Neural progenitor cell (in vitro differentiated cells): ENCODE measurements at regions not wholly inside any gene's neighbourhood (a gene's known extent, or its start where the extent isn't known, plus 50 kb on each side); places are given as distances from the start of the nearest gene placed in this dataset.
"Not testable (repeated sequence)": the region's sequence is repeated elsewhere in the genome, so short reads cannot be mapped to it uniquely, and the experiment has no call there.

Experiments used
- DNase-seq: peaks from one replicate; pipeline ENCODE4 v3.0.0-alpha.2; 2016; ENCODE audit warnings: low spot score
- H2AFZ ChIP-seq: fragments of 200-600 bp; sonication (generic); replicated peaks from 2 replicates; pipeline ENCODE4 v1.6.1; 2016; ENCODE audit warnings: antibody characterized with exemption
- H3F3A ChIP-seq: fragments of 200-600 bp; sonication (generic); 2 replicates; pipeline ENCODE4 v1.6.1; 2016; ENCODE audit warnings: antibody characterized with exemption, low read depth
- H3K27ac ChIP-seq: fragments of 200-600 bp; sonication (generic); 2 replicates; pipeline ENCODE4 v1.5.1; 2016; ENCODE audit warnings: mild to moderate bottlenecking
- H3K27me3 ChIP-seq: fragments of 200-600 bp; sonication (generic); 2 replicates; pipeline ENCODE4 v1.6.1; 2016; ENCODE audit warnings: mild to moderate bottlenecking, moderate library complexity
- H3K36me3 ChIP-seq: fragments of 200-600 bp; sonication (generic); 2 replicates; pipeline ENCODE4 v1.5.1; 2016
- H3K4me1 ChIP-seq: fragments of 200-600 bp; sonication (generic); 2 replicates; pipeline ENCODE4 v1.6.1; 2016; ENCODE audit warnings: mixed run types
- H3K4me2 ChIP-seq: fragments of 200-600 bp; sonication (generic); 2 replicates; pipeline ENCODE4 v1.6.1; 2016
- H3K4me3 ChIP-seq: fragments of 200-600 bp; sonication (generic); 2 replicates; pipeline ENCODE4 v1.5.1; 2016
- H3K79me2 ChIP-seq: fragments of 200-600 bp; sonication (generic); 2 replicates; pipeline ENCODE4 v1.6.1; 2016; ENCODE audit warnings: low read depth
- H3K9ac ChIP-seq: fragments of 200-600 bp; sonication (generic); 2 replicates; pipeline ENCODE4 v1.6.1; 2016
- H3K9me3 ChIP-seq: fragments of 200-600 bp; sonication (generic); 2 replicates; pipeline ENCODE4 v1.5.1; 2016; ENCODE audit warnings: low read depth
- H4K20me1 ChIP-seq: fragments of 200-600 bp; sonication (generic); 2 replicates; pipeline ENCODE4 v1.6.1; 2016; ENCODE audit warnings: low read depth
- H3K27ac Mint-ChIP-seq: 3 replicates; pipeline ENCODE4 v1.8.0; 2021; ENCODE audit warnings: mixed read lengths
- H3K27me3 Mint-ChIP-seq: 2 replicates; pipeline ENCODE4 v1.8.0; 2022; ENCODE audit warnings: low read depth, mild to moderate bottlenecking, inconsistent platforms, moderate library complexity, mixed read lengths; ENCODE audit not compliant: insufficient read depth
- H3K36me3 Mint-ChIP-seq: 3 replicates; pipeline ENCODE4 v1.8.0; 2021; ENCODE audit warnings: mixed read lengths
- H3K4me1 Mint-ChIP-seq: 3 replicates; pipeline ENCODE4 v1.8.0; 2021; ENCODE audit warnings: mixed read lengths
- H3K4me3 Mint-ChIP-seq: 3 replicates; pipeline ENCODE4 v1.8.0; 2021; ENCODE audit warnings: mild to moderate bottlenecking, moderate library complexity, mixed read lengths
- H3K9me3 Mint-ChIP-seq: 3 replicates; pipeline ENCODE4 v1.8.0; 2020; ENCODE audit warnings: mixed read lengths
- CTCF ChIP-seq: fragments of 200-600 bp; sonication (generic); IDR thresholded peaks from 2 replicates; pipeline ENCODE4 v1.5.1; 2017; ENCODE audit warnings: antibody characterized with exemption, mild to moderate bottlenecking
- EZH2 ChIP-seq: fragments of 200-600 bp; sonication (generic); IDR thresholded peaks from 2 replicates; pipeline ENCODE4 v1.6.1; 2017; ENCODE audit warnings: antibody characterized with exemption, mild to moderate bottlenecking, moderate library complexity
- EZH2phosphoT487 ChIP-seq: fragments of 200-600 bp; sonication (generic); IDR thresholded peaks from 2 replicates; pipeline ENCODE4 v1.6.1; 2017; ENCODE audit warnings: antibody characterized with exemption

DNA sequence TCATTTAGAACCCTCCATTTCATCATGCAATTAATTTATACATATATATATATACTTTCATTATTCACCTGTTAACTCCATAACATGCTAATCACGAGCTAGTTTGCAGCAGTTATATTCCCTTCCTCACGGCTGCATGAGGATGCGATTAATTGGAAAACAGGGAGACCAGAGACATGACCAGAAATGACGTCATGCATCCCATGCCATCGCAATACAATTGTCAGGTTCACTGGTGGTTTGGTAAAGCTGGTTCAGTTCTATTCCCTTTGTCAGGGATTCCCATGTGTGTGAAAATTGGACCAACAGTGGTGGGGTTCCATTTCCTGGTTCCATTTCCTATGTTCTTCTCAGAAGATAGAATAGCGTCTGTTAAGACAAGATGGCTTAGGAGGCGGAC lies 440.4 kb upstream of the ERCC4 start:
- Histone ChIP-seq H3K27me3 (no peaks in the 10 kb centered on the region), H2AFZ (no peak overlapping the region), H3K4me3 (no peak overlapping the region), H3K79me2 (no peaks in the 10 kb centered on the region), H3K27ac (no peak overlapping the region), H3K4me1 (peaks cover 13% of the 10 kb centered on the region), H3K9ac (no peak overlapping the region), H3K4me2 (no peak overlapping the region), H3F3A (no peaks in the 10 kb centered on the region), H3K9me3 (no peaks in the 10 kb centered on the region), H3K36me3 (no peaks in the 10 kb centered on the region), H4K20me1 (no peaks in the 10 kb centered on the region)
- Mint-ChIP-seq H3K27me3 (peaks cover 13% of the 10 kb centered on the region), H3K27ac (no peak overlapping the region), H3K36me3 (peaks cover 10% of the 10 kb centered on the region), H3K9me3 (peaks cover 15% of the 10 kb centered on the region), H3K4me1 (peaks cover 13% of the 10 kb centered on the region), H3K4me3 (no peak overlapping the region)
- no peak for DNase-seq
- TF ChIP-seq CTCF (no peak), EZH2 (no peak), EZH2phosphoT487 (no peak)

GRCh38 chr16:13480801-13481200 lies 439.2 kb upstream of the ERCC4 start:
- H3K27ac ChIP-seq = no peak overlapping the region
- H3K27ac Mint-ChIP-seq = no peak overlapping the region
- TF ChIP-seq CTCF = no peak
- no peak for TF ChIP-seq EZH2
- TF ChIP-seq EZH2phosphoT487 = no peak

DNA sequence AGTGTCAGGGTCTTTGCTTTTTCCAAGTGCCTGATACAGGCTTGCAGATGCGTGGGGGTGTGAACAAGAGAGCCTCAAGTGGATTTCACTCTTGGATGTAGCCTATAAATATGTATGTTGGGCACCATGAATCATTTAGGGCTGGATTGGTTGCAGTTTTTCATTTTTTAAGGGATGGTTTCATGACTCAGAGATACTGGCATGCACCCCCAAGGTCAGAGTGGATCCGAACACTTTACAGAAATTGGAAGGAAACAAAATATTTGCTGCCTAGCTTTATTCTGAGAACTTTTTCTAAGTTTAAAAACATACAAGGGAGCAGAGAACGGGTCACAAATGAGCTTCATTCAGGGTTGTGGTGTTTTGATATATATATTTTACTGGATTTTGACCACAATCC lies 436.8 kb upstream of the ERCC4 start:
- no peak overlapping the region for H2AFZ ChIP-seq
- H3K4me1 ChIP-seq = peaks cover 13% of the 10 kb centered on the region
- H3K27ac Mint-ChIP-seq = no peak overlapping the region
- no peaks in the 10 kb centered on the region for H3F3A ChIP-seq
- no peak overlapping the region for H3K4me3 ChIP-seq
- no peak for DNase-seq
- H3K4me1 Mint-ChIP-seq = peaks cover 10% of the 10 kb centered on the region
- no peaks in the 10 kb centered on the region for H3K9me3 ChIP-seq
- no peaks in the 10 kb centered on the region for H3K27me3 ChIP-seq
- H3K36me3 Mint-ChIP-seq = peaks cover 10% of the 10 kb centered on the region
- H3K79me2 ChIP-seq = no peaks in the 10 kb centered on the region
- H4K20me1 ChIP-seq = no peaks in the 10 kb centered on the region
- H3K4me3 Mint-ChIP-seq = no peak overlapping the region
- H3K9me3 Mint-ChIP-seq = peaks cover 13% of the 10 kb centered on the region
- H3K9ac ChIP-seq = no peak overlapping the region
- no peak overlapping the region for H3K27ac ChIP-seq
- H3K36me3 ChIP-seq = no peaks in the 10 kb centered on the region
- H3K27me3 Mint-ChIP-seq = peaks cover 12% of the 10 kb centered on the region
- TF ChIP-seq CTCF (no peak), EZH2 (no peak), EZH2phosphoT487 (no peak)
- H3K4me2 ChIP-seq = no peak overlapping the region

More at GRCh38 chr16:13480801-13481200, 439.2 kb upstream of the ERCC4 start:
- H3K79me2 ChIP-seq = no peaks in the 10 kb centered on the region
- no peaks in the 10 kb centered on the region for H4K20me1 ChIP-seq
- Mint-ChIP-seq H3K27me3 (peaks cover 16% of the 10 kb centered on the region), H3K4me1 (peaks cover 13% of the 10 kb centered on the region), H3K9me3 (peaks cover 20% of the 10 kb centered on the region), H3K4me3 (no peak overlapping the region), H3K36me3 (peaks cover 12% of the 10 kb centered on the region)
- no peak overlapping the region for H3K4me3 ChIP-seq
- H3K4me1 ChIP-seq = peaks cover 13% of the 10 kb centered on the region
- no peak overlapping the region for H2AFZ ChIP-seq
- no peaks in the 10 kb centered on the region for H3F3A ChIP-seq
- no peak overlapping the region for H3K4me2 ChIP-seq
- H3K9ac ChIP-seq = no peak overlapping the region
- H3K9me3 ChIP-seq = no peaks in the 10 kb centered on the region
- no peak for DNase-seq
- no peaks in the 10 kb centered on the region for H3K27me3 ChIP-seq
- no peaks in the 10 kb centered on the region for H3K36me3 ChIP-seq

DNA sequence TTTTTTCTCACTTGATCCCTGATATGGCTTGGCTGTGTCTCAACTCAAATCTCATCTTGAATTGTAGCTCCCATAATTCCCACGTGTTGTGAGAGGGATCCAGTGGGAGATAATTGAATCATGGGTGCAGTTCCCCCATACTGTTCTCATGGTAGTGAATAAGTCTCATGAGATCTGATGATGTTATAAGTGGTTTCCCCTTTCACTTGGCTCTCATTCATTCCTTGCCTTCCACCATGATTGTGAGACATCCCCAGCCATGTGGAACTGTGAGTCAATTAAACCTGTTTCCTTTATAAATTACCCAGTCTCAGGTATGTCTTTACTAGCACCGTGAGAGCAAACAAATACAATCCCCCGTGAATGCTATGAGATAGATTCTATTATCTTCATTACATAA lies 430.5 kb upstream of the ERCC4 start:
- H3K9ac ChIP-seq, H2AFZ ChIP-seq, H3K27ac ChIP-seq, H3K9me3 ChIP-seq, H3F3A ChIP-seq, H4K20me1 ChIP-seq, H3K27ac Mint-ChIP-seq, H3K36me3 ChIP-seq, H3K4me1 Mint-ChIP-seq, H3K79me2 ChIP-seq, H3K36me3 Mint-ChIP-seq, H3K27me3 Mint-ChIP-seq, DNase-seq, H3K9me3 Mint-ChIP-seq, H3K27me3 ChIP-seq, H3K4me2 ChIP-seq, H3K4me3 ChIP-seq, H3K4me1 ChIP-seq, H3K4me3 Mint-ChIP-seq: not testable (repeated sequence)
